HG03565 (cell line): ENCODE measurements at regions not wholly inside any gene's neighbourhood (a gene's known extent, or its start where the extent isn't known, plus 50 kb on each side); places are given as distances from the start of the nearest gene placed in this dataset.

ENCODE experiments used
- ATAC-seq: cut with Tn5 transposase; IDR thresholded peaks from one replicate; pipeline ENCODE4 v1.9.1; 2021; ENCODE audit warnings: mild to moderate bottlenecking, moderate library complexity; ENCODE audit not compliant: unreplicated experiment

DNA sequence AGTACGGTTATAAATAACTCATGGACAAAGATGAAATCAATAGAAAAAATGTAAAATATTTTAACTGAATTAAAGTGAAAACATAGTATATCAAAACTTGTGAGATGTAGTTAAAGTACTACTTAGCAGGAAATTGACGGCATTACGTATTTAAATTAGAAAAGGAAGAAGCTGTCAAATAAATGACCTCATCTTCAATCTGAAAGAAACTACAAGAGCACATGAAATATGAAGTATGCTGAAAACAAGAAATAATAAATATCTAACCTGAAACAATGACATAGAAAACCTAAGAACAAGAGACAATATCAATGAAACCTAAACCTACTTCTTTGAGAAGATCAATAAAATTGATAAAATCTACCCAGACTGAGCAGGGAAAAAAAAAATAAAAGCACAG, 122.2 kb upstream of the PDE4B start:
- ATAC-seq: no peak

DNA sequence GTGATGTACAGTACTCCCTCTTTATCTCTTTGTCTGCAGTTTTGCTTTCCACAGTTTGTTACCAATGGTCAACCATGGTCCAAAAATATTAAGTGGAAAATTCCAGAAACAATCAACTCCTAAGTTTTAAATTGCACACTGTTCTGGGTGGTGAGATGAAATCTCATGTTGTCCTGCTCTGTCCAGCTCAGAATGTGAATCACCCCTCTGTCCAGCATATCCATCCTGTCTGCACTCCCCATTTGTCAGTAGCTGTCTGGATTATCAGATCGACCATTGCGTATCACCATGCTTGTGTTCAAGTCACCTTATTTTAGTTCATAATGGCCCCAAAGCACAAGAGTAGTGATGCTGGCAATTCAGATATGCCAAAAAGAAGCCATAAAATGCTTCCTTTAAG, 118.2 kb upstream of the PDE4B start:
- ATAC-seq: no peak

DNA sequence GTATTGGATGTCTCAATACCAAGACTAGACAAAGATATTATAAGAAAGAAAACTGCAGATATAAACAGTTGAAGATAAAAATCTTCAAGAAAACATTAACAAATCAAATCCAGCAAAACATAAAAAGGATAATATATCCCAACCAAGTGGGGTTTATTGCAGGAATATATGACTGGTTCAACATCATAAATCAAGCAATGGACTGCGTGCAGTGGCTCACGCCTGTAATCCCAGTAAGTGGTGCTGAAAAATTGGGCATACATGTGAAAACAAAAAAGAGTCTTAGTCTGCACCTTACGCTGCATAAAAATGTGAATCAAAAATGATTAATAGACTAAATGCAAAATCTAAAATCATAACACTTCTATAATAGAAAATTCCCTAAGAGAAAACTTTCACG, 112.9 kb upstream of the PDE4B start:
- ATAC-seq: no peak

DNA sequence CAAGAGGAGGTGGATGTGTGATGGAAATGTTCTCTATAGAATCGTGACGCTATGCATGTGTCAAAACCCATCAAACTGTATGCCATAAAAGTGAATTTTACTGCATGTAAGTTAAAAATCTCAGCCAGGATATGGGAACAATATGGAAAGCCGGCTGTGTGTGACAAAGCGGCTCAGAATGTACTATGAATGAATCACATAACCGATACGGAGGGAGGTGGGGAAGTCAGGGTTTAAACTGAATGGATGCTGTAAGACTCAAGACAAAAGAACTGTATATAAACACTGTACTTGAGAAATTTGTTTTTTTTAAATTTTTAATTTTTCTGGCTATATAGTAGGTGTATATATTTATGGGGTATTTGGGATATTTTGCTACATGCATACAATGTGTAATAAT, 111.6 kb upstream of the PDE4B start:
- no peak for ATAC-seq

DNA sequence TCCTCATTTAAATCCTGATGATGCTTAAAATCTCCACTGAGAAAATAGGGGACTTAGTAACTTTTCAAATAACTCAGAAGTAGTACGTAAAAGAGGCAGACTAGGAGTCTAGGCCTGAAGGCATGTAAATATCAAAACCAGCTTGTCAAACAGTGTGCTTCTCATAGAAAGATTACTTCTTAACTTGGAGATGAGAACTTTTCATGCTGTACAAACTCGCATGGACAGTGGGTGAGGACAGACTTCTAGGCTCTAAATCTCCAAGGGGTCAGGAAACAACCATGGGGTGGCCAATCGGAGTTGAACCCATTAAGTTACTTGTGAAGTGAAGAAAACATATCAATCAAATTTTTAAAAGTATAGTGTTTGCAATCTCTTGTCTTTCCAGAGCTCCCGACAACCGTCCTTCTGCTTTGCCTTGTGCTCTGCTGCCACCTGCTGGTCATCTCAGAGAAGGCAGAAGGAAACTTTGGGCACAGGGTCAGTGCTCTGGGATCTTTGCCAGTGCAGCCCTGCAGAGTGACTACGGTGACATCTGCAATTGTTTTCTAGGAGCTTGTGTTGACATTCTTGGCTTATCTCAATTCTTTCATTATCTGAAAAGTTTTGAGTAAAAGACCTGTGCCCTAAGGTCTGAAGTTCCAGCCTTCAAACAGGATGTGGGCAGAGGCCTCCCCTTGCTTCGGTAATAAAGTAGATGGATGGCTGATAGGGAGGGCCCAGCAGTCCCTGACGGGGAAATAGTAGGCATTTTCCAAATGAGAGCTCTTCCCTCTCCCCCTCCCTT, 105.1 kb upstream of the PDE4B start:
- ATAC-seq: peak; percentile 90

DNA sequence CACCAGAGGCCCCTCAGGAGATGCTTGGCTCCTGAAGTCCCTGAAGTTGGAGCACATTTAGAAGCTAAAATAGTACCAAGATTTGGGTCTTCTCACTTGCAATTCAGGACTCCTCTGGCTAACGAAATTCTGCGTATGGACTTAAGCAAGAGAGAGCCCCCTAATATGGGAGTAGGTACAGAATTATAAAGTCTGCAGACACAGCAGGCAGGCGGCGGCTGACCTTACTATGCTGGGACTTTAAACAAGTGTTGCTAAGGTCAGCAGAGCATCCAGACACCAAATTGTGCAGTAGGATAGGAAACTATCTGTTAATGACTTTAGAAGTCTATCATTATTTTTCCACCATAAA, 104.5 kb upstream of the PDE4B start:
- ATAC-seq: no peak

DNA sequence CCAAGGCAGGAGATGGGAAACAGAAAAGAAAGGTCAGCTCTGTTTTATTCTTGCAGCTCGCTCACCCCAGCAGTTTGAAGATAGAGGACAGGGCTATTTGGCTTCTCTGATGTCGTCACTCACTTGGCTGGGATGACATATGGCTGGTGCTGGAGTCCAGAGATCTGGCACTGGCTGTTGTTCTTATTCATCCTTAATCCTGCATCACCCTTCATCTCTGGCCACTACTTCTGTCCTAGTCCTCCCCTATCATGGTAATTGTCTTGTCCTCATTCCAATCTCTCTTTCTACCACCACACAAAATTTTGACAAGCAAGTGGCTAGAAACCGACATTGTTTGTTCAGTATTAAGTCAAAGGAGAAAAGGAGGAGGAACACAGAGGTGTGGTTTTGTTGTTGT, 103.8 kb upstream of the PDE4B start:
- no peak for ATAC-seq

DNA sequence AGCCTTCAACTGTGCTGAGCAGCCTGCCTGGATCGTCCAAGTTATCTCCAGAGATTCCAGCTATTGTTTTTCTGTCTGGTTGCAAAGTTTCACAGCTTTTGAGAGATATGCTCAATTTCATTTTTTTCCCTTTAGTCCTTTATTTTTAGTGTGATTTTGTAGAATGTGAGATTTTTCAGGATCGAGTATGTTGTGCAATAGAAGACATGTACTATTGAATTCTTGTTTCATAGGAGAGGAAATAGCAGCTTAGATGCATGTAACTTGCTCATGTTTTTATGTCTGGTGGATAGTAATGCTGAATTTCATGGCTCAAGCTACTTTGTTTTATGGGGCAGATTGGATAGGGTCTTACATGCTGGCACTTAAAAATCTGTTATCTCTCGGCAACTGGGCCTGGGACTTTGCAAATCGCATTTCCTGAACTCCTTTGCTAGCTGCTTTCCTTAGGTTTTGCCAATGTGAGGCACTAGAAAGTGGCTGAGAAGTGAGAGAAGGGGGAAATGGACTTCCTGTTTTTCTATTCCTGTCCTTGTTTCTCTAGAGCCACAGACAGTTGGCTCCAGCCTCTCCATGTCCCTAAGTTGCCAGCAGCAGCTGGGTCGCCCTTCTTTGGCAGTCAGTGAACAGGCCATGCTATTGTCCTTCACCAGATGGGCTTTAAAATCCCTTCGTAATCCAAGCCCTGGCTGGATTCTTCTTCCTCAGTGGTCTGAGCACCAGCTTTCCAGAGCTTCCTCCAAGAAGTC, 101.4 kb upstream of the PDE4B start:
- no peak for ATAC-seq

DNA sequence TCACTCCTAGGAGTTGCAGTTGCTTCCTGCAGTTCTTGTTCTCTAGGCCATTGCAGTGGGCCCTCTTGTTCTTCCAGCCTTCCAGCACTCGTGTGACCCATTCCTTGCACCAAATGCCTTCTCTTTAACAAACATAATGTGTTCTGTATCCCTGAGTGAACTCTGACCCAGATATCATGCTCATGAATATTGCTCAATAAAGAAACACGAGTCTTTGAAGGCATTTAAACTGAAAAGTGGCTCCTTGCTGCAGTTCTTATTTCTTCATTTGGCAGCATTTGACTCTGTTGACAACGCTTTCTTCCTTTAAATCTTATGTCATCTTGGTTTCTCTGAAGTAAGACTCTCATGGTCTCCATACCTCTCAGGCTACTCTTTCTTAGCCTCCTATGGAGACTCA, 100.7 kb upstream of the PDE4B start:
- no peak for ATAC-seq

DNA sequence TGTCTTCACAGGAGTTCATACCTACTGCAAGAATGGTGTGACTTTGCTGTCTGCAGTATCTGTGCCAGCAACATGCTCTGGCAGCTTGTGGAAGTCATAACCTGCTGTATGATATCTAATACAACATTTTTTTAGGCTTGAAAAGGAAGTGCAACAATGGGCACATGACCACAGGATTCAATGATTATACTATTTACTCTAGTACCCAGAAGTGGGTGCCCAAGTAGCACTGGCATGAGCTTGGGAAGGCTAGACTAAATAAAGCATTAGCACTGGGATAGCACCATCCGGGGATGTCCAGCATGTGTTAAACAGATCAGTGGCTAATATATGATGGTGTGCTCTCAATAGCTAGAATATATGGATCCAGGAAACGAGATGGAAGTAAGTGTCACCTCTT, 98.6 kb upstream of the PDE4B start:
- no peak for ATAC-seq

DNA sequence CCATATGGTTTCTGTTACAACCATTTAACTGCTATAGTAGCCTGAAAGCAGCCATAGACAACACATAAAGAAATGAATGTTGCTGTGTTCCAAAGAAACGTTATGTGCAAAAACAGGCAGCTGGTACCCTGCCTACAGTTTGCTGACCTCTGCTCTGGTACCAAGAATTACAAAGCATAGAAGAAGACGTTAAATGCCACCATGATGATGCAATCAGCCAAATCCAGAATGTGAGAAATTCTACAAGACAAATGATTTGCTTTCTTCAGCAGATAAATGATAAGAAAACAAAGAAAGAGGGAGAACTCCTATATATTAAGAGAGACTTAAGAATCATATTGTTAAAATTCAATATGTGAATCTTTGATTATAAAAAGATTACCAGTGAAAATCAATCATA, 97.8 kb upstream of the PDE4B start:
- no peak for ATAC-seq

DNA sequence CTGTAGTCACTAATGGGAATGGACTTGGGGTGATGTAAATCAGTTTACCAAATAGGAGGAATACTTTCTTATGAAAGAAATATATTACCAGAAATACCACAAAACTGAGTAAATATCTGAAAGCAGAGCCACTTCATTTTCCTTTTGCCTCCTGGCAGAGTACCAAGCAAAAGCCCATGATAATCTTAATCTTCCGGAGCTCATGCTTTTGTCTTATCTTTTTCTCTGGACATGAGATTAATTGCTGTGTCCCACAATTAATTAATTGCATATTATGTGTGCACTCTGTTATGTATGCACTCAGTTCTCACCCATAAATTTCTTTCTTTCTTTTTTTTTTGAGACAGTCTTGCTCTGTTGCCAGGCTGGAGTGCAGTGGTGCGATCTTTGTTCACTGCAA, 94.1 kb upstream of the PDE4B start:
- no peak for ATAC-seq

DNA sequence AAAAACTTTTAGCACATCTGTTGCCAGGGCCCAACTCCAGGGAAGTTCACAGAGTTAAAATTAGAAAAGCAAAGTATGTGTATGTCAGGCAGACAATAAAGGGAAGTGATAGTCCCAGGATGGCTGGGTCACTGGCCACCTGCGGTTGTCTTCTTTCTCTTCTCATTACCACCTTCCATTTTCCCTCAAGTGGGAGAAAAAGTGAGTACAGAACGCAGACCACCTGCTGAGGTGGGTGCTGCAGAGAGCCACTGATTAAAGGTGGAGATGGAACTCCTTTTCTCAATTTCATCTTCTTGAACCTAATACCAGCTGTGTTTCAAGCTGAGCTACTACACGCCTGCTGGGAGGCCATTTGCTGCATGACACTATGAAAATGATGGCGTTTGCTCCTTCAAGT, 88.8 kb upstream of the PDE4B start:
- no peak for ATAC-seq

DNA sequence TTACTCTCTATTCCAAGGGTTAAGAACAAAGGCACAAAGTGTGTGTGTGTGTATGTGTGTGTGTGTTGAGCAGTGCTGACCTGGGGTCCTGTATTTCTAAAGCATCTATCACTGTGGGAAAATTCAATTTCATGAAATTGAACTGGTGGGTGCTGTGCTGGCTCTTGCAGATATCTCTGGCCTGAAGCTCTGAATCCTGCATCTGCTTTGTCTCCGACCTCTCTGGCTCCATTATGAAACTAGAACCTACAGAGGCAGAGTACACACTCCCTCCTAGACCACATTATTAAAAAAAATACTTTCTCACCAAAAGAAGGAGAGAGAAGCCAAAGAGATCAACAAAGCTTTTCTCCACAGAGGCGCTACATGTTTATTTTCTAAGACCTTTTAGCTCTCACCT, 88.4 kb upstream of the PDE4B start:
- ATAC-seq: no peak

DNA sequence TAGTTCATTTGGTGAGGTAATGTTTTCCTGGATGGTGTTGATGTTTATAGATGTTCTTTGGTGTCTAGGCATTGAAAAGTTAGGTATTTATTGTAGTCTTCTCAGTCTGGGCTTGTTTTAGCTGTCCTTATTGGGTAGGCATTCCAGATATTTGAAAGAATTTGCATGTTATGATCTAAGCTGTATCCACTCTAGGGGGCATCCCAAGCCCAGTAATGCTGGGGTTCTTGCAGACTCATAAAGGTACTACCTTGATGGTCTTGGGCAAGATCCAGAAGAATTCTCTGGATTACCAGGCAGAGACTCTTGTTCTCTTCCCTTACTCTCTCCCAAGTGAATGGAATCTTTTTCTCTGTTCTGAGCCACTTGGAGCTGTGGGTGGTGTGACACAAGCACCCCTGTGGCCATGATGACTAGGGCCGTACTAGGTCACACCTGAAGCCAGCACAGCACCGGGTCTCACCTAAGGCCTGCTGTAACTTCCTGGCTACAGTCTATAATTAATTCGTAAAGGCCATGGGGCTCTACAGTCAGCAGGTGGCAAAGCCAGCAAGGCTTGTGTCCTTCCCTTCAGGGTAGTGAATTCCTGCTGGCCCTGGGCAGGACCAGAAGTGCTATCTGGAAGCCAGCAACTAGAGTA, 74.8 kb upstream of the PDE4B start:
- no peak for ATAC-seq

DNA sequence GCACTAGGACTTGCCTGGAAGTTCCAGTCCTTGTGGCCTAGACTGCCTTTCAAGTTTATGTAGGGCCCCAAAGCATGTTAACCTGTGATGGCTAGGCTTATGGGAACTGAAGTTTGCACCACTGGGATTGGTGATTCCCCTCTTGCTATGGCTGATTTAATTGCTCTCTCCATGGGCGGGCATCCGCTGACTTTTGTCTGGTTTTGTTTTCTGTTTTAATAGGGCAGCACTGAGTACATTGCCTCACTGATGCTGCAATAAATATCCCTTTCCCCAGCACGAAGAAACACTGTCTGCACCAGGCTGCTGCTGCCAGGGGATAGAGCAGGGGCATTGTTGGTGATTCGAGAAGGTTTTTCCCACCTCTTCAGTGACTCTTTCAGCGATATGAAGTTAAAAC, 73.3 kb upstream of the PDE4B start:
- no peak for ATAC-seq

DNA sequence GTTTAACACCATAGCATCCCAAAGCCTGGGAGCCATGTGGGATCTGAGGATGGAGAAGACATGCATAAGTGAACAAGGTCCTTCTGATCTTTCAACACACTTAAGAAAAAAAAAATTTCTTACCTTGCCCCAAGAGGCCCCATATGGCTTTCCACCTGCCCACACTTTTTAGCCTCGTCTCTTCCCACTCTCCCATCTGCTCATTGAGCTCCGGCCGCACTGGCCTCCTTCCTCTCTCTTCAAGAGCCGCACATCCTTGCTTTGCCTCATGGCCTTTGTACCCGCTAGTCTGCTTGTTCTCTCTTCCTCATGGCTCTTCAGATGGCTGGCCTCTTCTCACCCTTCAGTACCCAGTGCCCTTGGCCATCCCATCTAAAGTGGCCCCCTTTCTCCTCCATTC, 70.2 kb upstream of the PDE4B start:
- ATAC-seq: no peak

DNA sequence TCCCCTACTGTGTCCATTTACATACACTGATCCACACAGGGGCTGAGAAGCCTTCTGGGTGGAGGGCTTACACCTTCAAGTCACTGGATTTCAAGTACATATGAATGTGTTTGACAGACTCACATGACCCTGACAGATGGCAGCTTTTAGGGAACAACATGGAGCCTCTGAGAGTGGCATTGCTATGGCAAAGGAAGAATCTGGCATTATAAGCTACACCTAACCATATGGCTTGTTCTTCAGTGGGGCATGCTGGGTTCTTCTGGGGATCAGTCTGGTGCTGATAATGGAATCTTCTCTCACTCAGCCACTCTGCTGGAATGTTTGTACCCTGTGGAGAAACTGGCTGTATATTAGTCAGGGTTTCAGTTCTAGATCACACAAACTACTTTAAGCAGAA, 68.5 kb upstream of the PDE4B start:
- ATAC-seq: no peak

DNA sequence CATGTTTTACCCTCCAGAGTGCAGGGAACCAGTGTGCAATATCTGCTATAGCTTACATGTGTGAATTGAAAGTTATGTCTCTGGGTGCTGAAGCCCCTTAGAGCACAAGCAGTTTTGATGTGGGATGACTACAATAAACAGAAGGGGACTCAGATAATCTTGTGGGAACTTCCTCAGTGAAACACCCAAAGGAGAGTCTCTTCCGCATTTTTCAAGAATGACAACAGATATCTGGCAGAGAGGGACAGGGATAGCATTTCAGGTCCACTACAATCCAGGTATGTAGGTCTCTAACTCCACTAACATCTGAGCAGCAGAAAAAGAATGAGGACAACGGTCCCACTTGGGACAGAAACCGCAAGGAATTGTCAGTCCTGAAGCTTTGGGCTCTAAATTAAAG, 67.6 kb upstream of the PDE4B start:
- no peak for ATAC-seq

DNA sequence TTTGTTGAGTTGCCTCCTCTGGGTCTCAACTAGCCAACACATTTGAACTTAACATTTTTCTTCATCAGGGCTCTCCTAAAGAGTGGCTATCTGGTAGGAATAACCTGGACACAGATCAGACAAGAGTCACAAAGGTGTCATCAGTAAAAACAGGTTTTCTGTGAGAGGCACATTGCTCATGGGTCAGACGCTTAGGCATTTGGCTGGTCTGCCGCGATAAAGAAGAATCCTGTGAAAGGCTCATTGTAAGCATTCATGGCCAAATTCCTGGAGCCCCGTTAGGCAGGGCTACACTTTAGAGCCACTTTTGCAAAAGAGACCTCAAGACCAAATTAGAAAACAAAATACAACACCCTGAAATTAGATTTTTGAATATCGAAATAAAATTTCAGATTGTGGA, 64.2 kb upstream of the PDE4B start:
- no peak for ATAC-seq

DNA sequence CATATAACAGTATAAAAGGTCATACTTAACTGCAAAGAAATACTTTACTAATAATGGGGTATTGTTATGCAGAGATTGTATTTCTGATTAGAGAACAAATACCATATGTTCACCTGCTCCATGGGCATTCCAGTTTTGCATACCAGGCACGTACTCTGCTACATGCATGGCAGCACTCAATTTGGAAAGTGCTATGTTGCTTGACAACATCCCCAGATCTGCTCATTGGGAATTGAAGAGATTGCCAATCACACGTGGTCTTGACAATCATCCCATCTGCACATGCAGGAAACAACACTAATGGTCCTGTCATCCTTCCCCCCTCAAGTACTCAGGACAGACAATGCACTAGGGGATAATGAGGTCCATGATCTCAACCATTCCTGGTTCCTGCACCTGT, 63.4 kb upstream of the PDE4B start:
- no peak for ATAC-seq

DNA sequence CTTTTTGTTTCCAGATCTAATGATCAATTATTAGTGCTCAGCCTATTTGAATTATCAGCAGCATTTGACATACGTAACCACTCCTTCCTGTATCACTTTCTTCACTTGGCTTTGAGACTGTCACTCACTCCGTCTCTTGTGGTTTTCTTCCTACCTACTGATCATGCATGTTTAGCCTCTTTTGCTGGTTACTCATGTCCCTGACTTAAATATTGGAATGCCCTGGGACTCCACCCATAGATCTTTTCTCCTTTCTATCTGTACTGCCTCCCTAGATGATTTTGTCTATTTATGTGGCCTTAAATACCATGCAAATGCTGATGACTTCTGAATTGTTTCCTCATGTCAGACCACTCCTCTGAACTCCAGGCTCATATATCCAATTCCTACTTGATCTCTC, 57.7 kb upstream of the PDE4B start:
- ATAC-seq: no peak
